Endothelial cell of umbilical vein (primary cell): ENCODE measurements at regions not wholly inside any gene's neighbourhood (a gene's known extent, or its start where the extent isn't known, plus 50 kb on each side); places are given as distances from the start of the nearest gene placed in this dataset.

Experiments used
- BruUV-seq: library from RNA; stranded (reverse); fragments of 400-500 nt; replicated peaks from 2 replicates; lab custom pipeline; 2021; lab: Mats Ljungman, UMichigan
- CTCF ChIA-PET: fragments of 300-600, 350-600 bp; sonication (Branson Sonifier 250); formaldehyde crosslinking; loops from one replicate; lab custom pipeline; 2021; ENCODE audit warnings: antibody characterized with exemption, inconsistent platforms; lab: Charles Lee
- POLR2A ChIA-PET: fragments of 300-600, 350-600 bp; sonication (Branson Sonifier 250); formaldehyde crosslinking; loops from one replicate; lab custom pipeline; 2021; ENCODE audit warnings: antibody characterized with exemption, inconsistent platforms; lab: Charles Lee
- DNase-seq: peaks from one replicate; pipeline ENCODE4 v3.0.0-alpha.2; 2011; ENCODE audit warnings: low read depth, low spot score
- FAIRE-seq: peaks from 2 replicates; lab custom pipeline; 2011; peaks lifted over from hg19 to GRCh38; lab: Jason Lieb, UNC
- H2AFZ ChIP-seq: 2 replicates; pipeline ENCODE4 v1.6.0; 2012; ENCODE audit warnings: low read depth, low read length, control low read depth, inconsistent platforms
- H3K27ac ChIP-seq: 2 replicates; pipeline ENCODE4 v1.5.1; 2011; ENCODE audit warnings: low read depth, mild to moderate bottlenecking, control low read depth, low read length, moderate library complexity; ENCODE audit not compliant: insufficient read depth
- H3K27me3 ChIP-seq, 2 experiments: 2 replicates each; pipeline versions ENCODE4 v1.6.0 to v1.6.1; 2011; ENCODE audit warnings: low read length in 2 of 2, mixed read lengths in 1 of 2; ENCODE audit not compliant: control insufficient read depth in 2 of 2, insufficient read depth in 2 of 2
- H3K36me3 ChIP-seq, 2 experiments: 2 replicates in 1 of 2; 3 replicates in 1 of 2; pipeline ENCODE4 v1.5.1; 2011; ENCODE audit warnings: low read length in 2 of 2, mild to moderate bottlenecking in 1 of 2, moderate library complexity in 1 of 2; ENCODE audit not compliant: control insufficient read depth in 2 of 2, insufficient read depth in 2 of 2; ENCODE audit errors: extremely low read depth in 1 of 2
- H3K4me1 ChIP-seq: 3 replicates; pipeline ENCODE4 v1.5.1; 2011; ENCODE audit warnings: mild to moderate bottlenecking, low read length; ENCODE audit not compliant: control insufficient read depth, insufficient read depth; ENCODE audit errors: extremely low read depth
- H3K4me2 ChIP-seq: 2 replicates; pipeline ENCODE4 v1.6.1; 2011; ENCODE audit warnings: low read length, control low read depth, mixed read lengths; ENCODE audit not compliant: insufficient read depth
- H3K4me3 ChIP-seq, 3 experiments: fragments of 200-600 bp in 1 of 3; sonication (generic), shearing (Covaris generic) in 1 of 3; replicated peaks in 1 of 3; 2 replicates each; pipeline ENCODE4 v1.5.1; 2011 to 2016; ENCODE audit warnings: control low read depth in 3 of 3, low read length in 3 of 3, mild to moderate bottlenecking in 2 of 3, inconsistent platforms in 1 of 3, low read depth in 1 of 3, moderate library complexity in 1 of 3; ENCODE audit not compliant: insufficient read depth in 1 of 3
- H3K79me2 ChIP-seq: 2 replicates; pipeline ENCODE4 v1.6.0; 2012; ENCODE audit warnings: low read length, inconsistent platforms; ENCODE audit not compliant: control insufficient read depth, insufficient read depth
- H3K9ac ChIP-seq: replicated peaks from 2 replicates; pipeline ENCODE3; 2011; ENCODE audit warnings: low read length, control low read depth; ENCODE audit not compliant: insufficient read depth; ENCODE audit errors: extremely low read depth
- H3K9me1 ChIP-seq: replicated peaks from 3 replicates; pipeline ENCODE4 v1.6.0; 2011; ENCODE audit warnings: mild to moderate bottlenecking, low read length; ENCODE audit not compliant: control insufficient read depth, insufficient read depth; ENCODE audit errors: extremely low read depth
- H3K9me3 ChIP-seq: replicated peaks from 2 replicates; pipeline ENCODE4 v1.5.1; 2012; ENCODE audit warnings: low read length, inconsistent platforms; ENCODE audit not compliant: control insufficient read depth, insufficient read depth
- H4K20me1 ChIP-seq: replicated peaks from 2 replicates; pipeline ENCODE3; 2011; ENCODE audit warnings: mild to moderate bottlenecking, low read length; ENCODE audit not compliant: control insufficient read depth, insufficient read depth; ENCODE audit errors: extremely low read depth
- CTCF ChIP-seq, 2 donors: IDR thresholded peaks; 1 replicate in 1 of 2; 2 replicates in 1 of 2; pipeline ENCODE4 v1.5.1; 2011; ENCODE audit warnings: low read length in 2 of 2, mild to moderate bottlenecking in 2 of 2, moderate library complexity in 2 of 2, control low read depth in 1 of 2, inconsistent platforms in 1 of 2, low read depth in 1 of 2; ENCODE audit not compliant: insufficient read depth in 1 of 2; ENCODE audit errors: extremely low read depth in 1 of 2
- EZH2 ChIP-seq: IDR thresholded peaks from 2 replicates; pipeline ENCODE4 v1.6.1; 2012; ENCODE audit warnings: borderline replicate concordance, low read depth, mild to moderate bottlenecking, moderate library complexity, low read length, inconsistent platforms; ENCODE audit not compliant: severe bottlenecking
- FOS ChIP-seq: IDR thresholded peaks from 2 replicates; pipeline ENCODE4 v1.6.1; 2011; ENCODE audit warnings: mild to moderate bottlenecking, low read length, moderate library complexity, borderline replicate concordance; ENCODE audit not compliant: insufficient read depth
- GATA2 ChIP-seq: IDR thresholded peaks from 2 replicates; pipeline ENCODE4 v1.7.0; 2011; ENCODE audit warnings: low read depth, mild to moderate bottlenecking, moderate library complexity, mixed read lengths, low read length; ENCODE audit not compliant: insufficient read length, insufficient read depth
- JUN ChIP-seq: IDR thresholded peaks from 2 replicates; pipeline ENCODE4 v1.6.1; 2011; ENCODE audit warnings: borderline replicate concordance, low read depth; ENCODE audit not compliant: insufficient read length, insufficient read depth
- MAX ChIP-seq: IDR thresholded peaks from 2 replicates; pipeline ENCODE4 v1.6.1; 2011; ENCODE audit not compliant: insufficient read depth, insufficient read length
- MYC ChIP-seq: IDR thresholded peaks from one replicate; pipeline ENCODE4 v1.6.1; 2011; ENCODE audit warnings: mild to moderate bottlenecking, low read depth, low read length
- POLR2A ChIP-seq: IDR thresholded peaks from 2 replicates; pipeline ENCODE4 v1.6.1; 2012; ENCODE audit warnings: low read depth, mild to moderate bottlenecking, control low read depth, low read length
- POLR2AphosphoS5 ChIP-seq: IDR thresholded peaks from 2 replicates; pipeline ENCODE4 v1.6.1; 2012; ENCODE audit warnings: low read depth, mild to moderate bottlenecking, control low read depth, low read length, moderate library complexity; ENCODE audit not compliant: insufficient read depth
- dilution Hi-C: fragments of 300-500 bp; cut with MboI; formaldehyde crosslinking; loops from one replicate; pipeline ENCODE4 v1.15.0; 2019; ENCODE audit warnings: low sequenced_read_pairs; ENCODE audit not compliant: extremely low pct_ligation_motif_present
- intact Hi-C: fragments of 100-400 bp; cut with micrococcal nuclease; formaldehyde crosslinking; loops from one replicate; pipeline ENCODE4 v1.10.0; 2022

DNA sequence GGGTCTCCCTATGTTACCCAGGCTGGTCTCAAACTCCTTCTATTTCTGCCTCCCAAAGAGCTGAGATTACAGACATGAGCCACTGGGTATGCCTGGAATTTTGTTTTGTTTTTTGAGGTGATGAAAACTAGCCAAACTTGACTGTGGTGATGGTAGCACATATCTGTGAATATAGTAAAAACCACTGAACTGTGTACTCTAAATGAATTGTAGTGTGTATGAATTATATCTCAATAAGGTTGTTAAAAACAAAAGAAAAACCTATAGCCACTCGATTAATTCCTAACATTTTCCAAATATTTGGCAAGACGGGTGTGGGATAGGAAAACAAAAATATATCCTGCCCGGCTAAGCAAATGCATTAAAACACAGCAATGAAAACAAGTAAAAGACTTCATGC lies 1302.3 kb upstream of the CHAC2 start:
- Histone ChIP-seq H3K4me2 (no peak overlapping the region), H3K79me2 (no peaks in the 10 kb centered on the region), H4K20me1 (no peaks in the 10 kb centered on the region), H3K4me3 (no peak overlapping the region), H3K4me1 (no peaks in the 10 kb centered on the region), H3K9ac (no peak overlapping the region), H3K27ac (no peak overlapping the region), H3K36me3 (no peaks in the 10 kb centered on the region), H3K27me3 (no peaks in the 10 kb centered on the region), H3K9me3 (no peaks in the 10 kb centered on the region), H2AFZ (no peak overlapping the region), H3K9me1 (no peaks in the 10 kb centered on the region)
- POLR2A ChIA-PET: no interaction called here
- no TSS peak for BruUV-seq
- intact Hi-C loops: no loop called here
- CTCF ChIA-PET: no interaction called here
- no peak for TF ChIP-seq GATA2
- TF ChIP-seq MAX: no peak
- no peak for TF ChIP-seq MYC
- no peak for TF ChIP-seq CTCF (IDR thresholded peaks at IDR 0.05; ENCODE audit: extremely low read depth in 1 of 2, insufficient read depth in 1 of 2, low read depth in 1 of 2, low read length in 2 of 2)
- FAIRE-seq (no peak), DNase-seq (no peak)
- dilution Hi-C loops: no loop called here

DNA sequence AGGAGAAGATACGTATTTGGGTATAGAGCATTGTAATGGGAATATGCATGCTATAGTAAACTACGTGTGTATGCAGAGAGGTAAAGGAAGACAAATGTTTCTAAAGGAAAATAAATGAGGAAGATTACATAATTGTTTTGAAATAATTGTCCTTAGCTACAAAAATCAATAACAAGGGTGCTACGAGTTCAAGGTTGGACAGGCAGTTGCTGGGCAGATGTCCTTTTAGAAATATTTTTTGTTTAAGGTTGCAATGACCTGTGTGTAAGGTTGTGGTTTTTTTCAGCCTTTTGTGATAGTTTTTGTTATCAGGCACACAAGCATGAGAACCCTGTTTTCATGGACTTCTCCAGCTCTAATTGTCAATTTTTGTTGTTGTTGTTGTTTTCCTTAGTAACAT lies 1304.1 kb upstream of the CHAC2 start:
- intact Hi-C loops (no loop called here), dilution Hi-C loops (no loop called here)
- POLR2A ChIA-PET: no interaction called here
- Histone ChIP-seq H3K4me3 (no peak overlapping the region), H3K9ac (no peak overlapping the region), H3K79me2 (no peaks in the 10 kb centered on the region), H3K9me1 (no peaks in the 10 kb centered on the region), H2AFZ (no peak overlapping the region), H3K27me3 (no peaks in the 10 kb centered on the region), H4K20me1 (no peaks in the 10 kb centered on the region), H3K36me3 (no peaks in the 10 kb centered on the region), H3K9me3 (no peaks in the 10 kb centered on the region), H3K4me1 (no peaks in the 10 kb centered on the region), H3K27ac (no peak overlapping the region), H3K4me2 (no peak overlapping the region)
- DNase-seq (no peak), FAIRE-seq (no peak)
- CTCF ChIA-PET: no interaction called here
- TF ChIP-seq CTCF (IDR thresholded peaks at IDR 0.05; ENCODE audit: extremely low read depth in 1 of 2, insufficient read depth in 1 of 2, low read depth in 1 of 2, low read length in 2 of 2) (no peak), GATA2 (no peak), EZH2 (no peak), JUN (no peak), MYC (no peak), MAX (no peak), FOS (no peak), POLR2A (no peak), POLR2AphosphoS5 (no peak)
- no TSS peak for BruUV-seq
